ENCODE measurements at regions not wholly inside any gene's neighbourhood (a gene's known extent, or its start where the extent isn't known, plus 50 kb on each side); places are given as distances from the start of the nearest gene placed in this dataset.

GRCh38 chr18:41858761-41859555, 96.1 kb upstream of the PIK3C3 start:
- no peak for DNase-seq (ENCODE audit: low spot score in 2 of 2)
- Histone ChIP-seq H3K27ac (no peak overlapping the region), H3K36me3 (no peaks in the 10 kb centered on the region), H3K4me1 (no peaks in the 10 kb centered on the region), H3K4me3 (no peak overlapping the region), H3K27me3 (no peaks in the 10 kb centered on the region), H3K9me3 (no peaks in the 10 kb centered on the region)
- TF ChIP-seq POLR2A (IDR thresholded peaks at IDR 0.05) (no peak), CTCF (IDR thresholded peaks at IDR 0.05) (no peak), POLR2AphosphoS5 (IDR thresholded peaks at IDR 0.05) (no peak)
- intact Hi-C loops (cut with DNase I; ENCODE audit: low total_unique reads): no loop called here

GRCh38 chr18:41853280-41853679, 101.8 kb upstream of the PIK3C3 start:
- Histone ChIP-seq H3K36me3 (no peaks in the 10 kb centered on the region), H3K27me3 (no peaks in the 10 kb centered on the region), H3K9me3 (no peaks in the 10 kb centered on the region), H3K4me3 (no peak overlapping the region), H3K27ac (no peak overlapping the region), H3K4me1 (no peaks in the 10 kb centered on the region)
- DNase-seq (ENCODE audit: low spot score in 2 of 2): no peak
- no peak for TF ChIP-seq CTCF (IDR thresholded peaks at IDR 0.05)
- TF ChIP-seq POLR2AphosphoS5 (IDR thresholded peaks at IDR 0.05): no peak
- TF ChIP-seq POLR2A (IDR thresholded peaks at IDR 0.05): no peak
- intact Hi-C loops (cut with DNase I; ENCODE audit: low total_unique reads): no loop called here

- H3K4me3 ChIP-seq: no peak overlapping the region
- no peaks in the 10 kb centered on the region for H3K9me3 ChIP-seq
- no peak for DNase-seq (ENCODE audit: low spot score in 2 of 2)
- intact Hi-C loops (cut with DNase I; ENCODE audit: low total_unique reads): no loop called here
- H3K4me1 ChIP-seq: no peaks in the 10 kb centered on the region
- no peaks in the 10 kb centered on the region for H3K36me3 ChIP-seq
- TF ChIP-seq POLR2AphosphoS5 (IDR thresholded peaks at IDR 0.05): no peak
- TF ChIP-seq POLR2A (IDR thresholded peaks at IDR 0.05): no peak
- no peak for TF ChIP-seq CTCF (IDR thresholded peaks at IDR 0.05)
- H3K27me3 ChIP-seq: no peaks in the 10 kb centered on the region
- H3K27ac ChIP-seq: no peak overlapping the region
These were observed 104.3 kb upstream of the PIK3C3 start for GRCh38 chr18:41850781-41851180.

GRCh38 chr18:41849632-41850031, 105.4 kb upstream of the PIK3C3 start:
- Histone ChIP-seq H3K27ac (no peak overlapping the region), H3K27me3 (no peaks in the 10 kb centered on the region), H3K4me1 (no peaks in the 10 kb centered on the region), H3K36me3 (no peaks in the 10 kb centered on the region), H3K4me3 (no peak overlapping the region), H3K9me3 (no peaks in the 10 kb centered on the region)
- intact Hi-C loops (cut with DNase I; ENCODE audit: low total_unique reads): no loop called here
- no peak for TF ChIP-seq CTCF (IDR thresholded peaks at IDR 0.05)
- DNase-seq (ENCODE audit: low spot score in 2 of 2): no peak

GRCh38 chr18:41845563-41845962, 109.5 kb upstream of the PIK3C3 start:
- H3K27me3 ChIP-seq: no peaks in the 10 kb centered on the region
- no peaks in the 10 kb centered on the region for H3K9me3 ChIP-seq
- no peak overlapping the region for H3K4me3 ChIP-seq
- H3K36me3 ChIP-seq: no peaks in the 10 kb centered on the region
- no peak overlapping the region for H3K27ac ChIP-seq
- TF ChIP-seq CTCF (IDR thresholded peaks at IDR 0.05): no peak
- no peak for TF ChIP-seq POLR2A (IDR thresholded peaks at IDR 0.05)
- no peak for TF ChIP-seq POLR2AphosphoS5 (IDR thresholded peaks at IDR 0.05)
- no peaks in the 10 kb centered on the region for H3K4me1 ChIP-seq
- intact Hi-C loops (cut with DNase I; ENCODE audit: low total_unique reads): no loop called here
- DNase-seq (ENCODE audit: low spot score in 2 of 2): no peak
